Activated T-cell treated with anti-CD3 and anti-CD28 coated beads, Interleukin-2, amount 50 U/mL, for 4 hours (primary cell): ENCODE measurements at regions not wholly inside any gene's neighbourhood (a gene's known extent, or its start where the extent isn't known, plus 50 kb on each side); places are given as distances from the start of the nearest gene placed in this dataset.

ENCODE experiments used
- ATAC-seq, 2 donors: fragments of 200-7000 bp; cut with Tn5 transposase; one replicate each; pipeline ENCODE4 v1.10.0; 2021
- DNase-seq: peaks from one replicate; pipeline ENCODE4 v3.0.0-alpha.2; 2020
- H3K27me3 Mint-ChIP-seq: one replicate; pipeline ENCODE4 v1.8.0; 2021; ENCODE audit warnings: low read depth, mixed read lengths
- H3K36me3 Mint-ChIP-seq: one replicate; pipeline ENCODE4 v1.8.0; 2022; ENCODE audit warnings: mixed read lengths; ENCODE audit not compliant: insufficient read depth
- H3K4me1 Mint-ChIP-seq: one replicate; pipeline ENCODE4 v1.8.0; 2021; ENCODE audit warnings: low read depth, mixed read lengths
- H3K4me3 Mint-ChIP-seq: one replicate; pipeline ENCODE4 v1.8.0; 2021; ENCODE audit warnings: mild to moderate bottlenecking, moderate library complexity, mixed read lengths
- H3K9me3 Mint-ChIP-seq: one replicate; pipeline ENCODE4 v1.8.0; 2021; ENCODE audit warnings: mixed read lengths

DNA sequence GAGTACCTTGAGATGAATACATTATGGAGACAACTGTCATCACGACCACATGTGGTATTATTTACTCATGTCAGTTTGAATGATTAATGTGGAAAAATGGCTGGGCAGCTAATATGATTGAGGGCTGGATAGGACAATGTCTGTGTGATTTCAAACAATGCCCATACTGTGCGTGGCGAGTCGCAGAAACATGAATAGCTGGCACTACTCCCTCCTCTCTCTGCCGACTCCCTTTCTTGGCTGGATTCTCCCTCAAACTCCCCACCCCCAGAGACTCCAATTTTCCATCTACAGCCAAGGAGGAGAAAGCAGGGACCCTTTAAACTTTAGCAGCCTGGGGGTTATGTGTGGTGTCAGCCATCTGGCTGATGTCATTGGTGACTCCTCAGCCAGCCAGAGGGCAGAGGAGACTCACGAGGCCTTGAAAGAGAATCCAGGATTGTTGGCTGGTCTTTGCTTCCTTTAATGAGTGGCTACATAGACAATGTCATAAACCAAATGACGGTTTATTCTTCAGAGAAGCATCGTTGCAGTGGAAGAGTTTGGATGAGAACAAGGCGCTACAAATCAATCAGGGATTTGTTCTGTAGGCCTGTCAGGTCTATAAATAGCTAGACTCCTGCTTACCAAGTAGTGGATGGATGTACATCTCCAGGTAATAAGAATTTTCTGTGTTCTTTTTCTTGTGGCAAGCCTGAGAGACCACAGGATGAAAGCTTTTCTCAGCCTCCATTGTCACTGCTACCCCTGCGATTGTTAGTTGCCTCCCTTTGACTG is 165.6 kb downstream of the DLEU7 start:
- DNase-seq = no peak
- Mint-ChIP-seq H3K36me3 (no peaks in the 10 kb centered on the region), H3K27me3 (no peaks in the 10 kb centered on the region), H3K9me3 (no peaks in the 10 kb centered on the region), H3K4me1 (peaks cover 10% of the 10 kb centered on the region), H3K4me3 (no peak overlapping the region)
- no peak for ATAC-seq

DNA sequence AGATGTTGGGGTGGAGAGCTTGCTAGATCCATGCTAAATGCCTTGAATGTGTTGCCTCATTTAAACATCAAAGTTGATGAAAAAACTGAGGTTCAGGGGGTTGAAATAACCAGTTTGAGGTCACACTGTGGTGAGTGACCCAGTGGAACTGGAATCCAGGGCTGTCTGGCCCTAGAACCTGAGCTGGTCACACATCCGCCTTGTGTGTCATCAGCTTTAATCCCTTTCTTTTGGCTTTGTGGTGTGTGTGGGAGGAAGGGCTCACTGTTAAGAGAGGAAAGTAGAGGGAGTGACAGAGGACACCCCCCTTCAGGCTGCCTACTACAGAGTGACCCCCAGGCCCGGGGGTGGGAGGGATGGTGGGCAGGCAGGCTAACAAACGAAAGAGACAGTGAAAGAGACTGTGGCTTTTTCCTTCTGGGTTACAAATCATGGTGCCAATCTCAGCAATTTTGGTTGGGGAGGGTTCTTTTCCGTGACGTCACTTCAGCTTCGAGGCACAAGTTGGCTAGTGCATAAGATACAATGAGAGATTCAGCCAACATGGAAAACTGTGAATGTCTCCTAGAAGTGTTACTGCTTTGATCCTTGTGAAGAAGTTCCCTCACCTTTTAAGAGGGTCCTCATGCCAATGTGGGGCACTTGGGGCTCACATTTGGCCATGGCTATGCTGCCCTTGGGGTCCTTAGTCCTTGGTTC is 164.9 kb downstream of the DLEU7 start:
- no peak overlapping the region for H3K4me3 Mint-ChIP-seq

DNA sequence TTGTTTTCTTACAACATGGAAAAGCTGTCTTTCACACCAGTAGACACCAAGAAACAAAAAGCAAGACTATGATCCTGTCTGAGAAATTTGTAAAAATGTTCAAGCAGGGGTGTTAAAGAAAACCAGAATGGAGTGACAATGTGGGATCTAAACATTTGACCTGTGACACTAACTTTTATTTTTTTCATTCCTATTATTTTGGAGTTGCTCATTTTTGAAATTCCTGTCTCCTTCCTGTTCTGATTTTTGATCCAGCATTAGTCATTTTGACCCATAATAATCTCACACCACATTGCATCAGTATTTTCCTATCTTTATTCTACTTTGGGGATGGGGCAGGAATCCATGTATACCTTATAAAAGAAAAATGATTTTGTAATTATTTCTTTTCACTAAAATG is 164.2 kb downstream of the DLEU7 start:
- no peaks in the 10 kb centered on the region for H3K36me3 Mint-ChIP-seq
- DNase-seq (no peak), ATAC-seq (no peak)
- peaks cover 13% of the 10 kb centered on the region for H3K4me1 Mint-ChIP-seq
- no peaks in the 10 kb centered on the region for H3K9me3 Mint-ChIP-seq
- no peak overlapping the region for H3K4me3 Mint-ChIP-seq
- H3K27me3 Mint-ChIP-seq = no peaks in the 10 kb centered on the region

More for the DNA sequence above, 164.9 kb downstream of the DLEU7 start:
- Mint-ChIP-seq H3K4me1 (peaks cover 10% of the 10 kb centered on the region), H3K9me3 (no peaks in the 10 kb centered on the region), H3K27me3 (no peaks in the 10 kb centered on the region), H3K36me3 (no peaks in the 10 kb centered on the region)
- ATAC-seq (no peak), DNase-seq (no peak)

DNA sequence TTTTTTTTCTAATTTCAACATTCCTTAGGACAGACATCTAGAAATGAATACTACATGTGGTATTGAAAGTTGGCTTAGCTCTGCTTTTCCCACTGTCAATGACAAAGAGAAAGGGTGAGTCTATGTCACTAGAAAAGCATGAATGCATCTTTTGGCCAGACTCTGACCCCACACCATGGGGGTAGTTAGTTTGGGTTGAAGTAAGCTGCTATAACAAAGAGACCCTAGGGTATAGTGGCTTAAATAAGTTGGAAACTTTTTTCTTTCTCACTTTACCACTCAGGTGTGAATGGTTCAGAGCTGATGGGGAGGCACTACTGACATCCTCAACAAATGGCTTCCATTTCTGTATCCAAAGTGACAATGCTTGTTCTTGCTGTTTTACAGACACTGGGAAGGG is 161.5 kb downstream of the DLEU7 start:
- H3K27me3 Mint-ChIP-seq = no peaks in the 10 kb centered on the region
- H3K9me3 Mint-ChIP-seq = no peaks in the 10 kb centered on the region
- no peaks in the 10 kb centered on the region for H3K36me3 Mint-ChIP-seq
- peaks cover 13% of the 10 kb centered on the region for H3K4me1 Mint-ChIP-seq
- ATAC-seq = no peak
- no peak overlapping the region for H3K4me3 Mint-ChIP-seq
- DNase-seq = no peak

DNA sequence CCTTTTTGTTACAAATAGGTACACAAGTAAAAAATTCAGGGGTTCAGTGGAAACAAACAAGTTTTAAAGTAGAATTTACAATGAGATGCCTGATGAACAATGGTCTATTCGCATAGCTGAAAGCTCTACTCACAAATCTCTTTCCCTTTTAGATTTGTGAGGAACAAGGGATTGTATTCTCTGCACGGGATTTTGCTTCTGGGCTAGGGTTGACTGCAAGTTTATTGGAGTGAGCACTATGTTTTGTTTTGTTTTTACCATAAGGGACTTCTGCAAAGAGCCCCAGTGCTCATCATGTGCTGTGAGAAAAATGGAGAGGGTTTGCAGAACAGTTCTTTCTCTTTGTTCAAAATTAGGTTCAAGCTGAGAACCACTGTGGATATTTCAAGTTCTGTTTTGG is 160.5 kb downstream of the DLEU7 start:
- Mint-ChIP-seq H3K27me3 (no peaks in the 10 kb centered on the region), H3K36me3 (no peaks in the 10 kb centered on the region), H3K4me1 (peaks cover 13% of the 10 kb centered on the region), H3K4me3 (no peak overlapping the region), H3K9me3 (no peaks in the 10 kb centered on the region)
- ATAC-seq (no peak), DNase-seq (no peak)

DNA sequence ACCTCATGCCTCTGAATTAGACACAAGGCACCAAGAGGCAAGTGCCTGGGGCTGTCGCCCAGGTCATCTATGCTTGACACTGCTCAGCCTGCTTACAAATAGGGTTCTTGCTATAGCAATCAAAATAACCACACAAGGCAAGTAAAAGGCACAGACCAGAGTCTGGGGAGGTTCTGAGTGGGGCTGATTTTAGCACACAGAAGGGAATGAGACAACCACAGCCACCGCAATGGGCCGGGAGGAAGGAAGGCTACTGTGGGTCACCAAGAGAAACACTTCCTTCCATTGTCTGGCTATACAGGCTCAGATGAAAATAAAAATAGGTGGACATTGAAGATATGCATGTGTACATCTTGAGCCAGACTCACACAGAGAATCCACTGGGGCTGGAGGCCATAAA is 159.1 kb downstream of the DLEU7 start:
- no peak overlapping the region for H3K4me3 Mint-ChIP-seq

DNA sequence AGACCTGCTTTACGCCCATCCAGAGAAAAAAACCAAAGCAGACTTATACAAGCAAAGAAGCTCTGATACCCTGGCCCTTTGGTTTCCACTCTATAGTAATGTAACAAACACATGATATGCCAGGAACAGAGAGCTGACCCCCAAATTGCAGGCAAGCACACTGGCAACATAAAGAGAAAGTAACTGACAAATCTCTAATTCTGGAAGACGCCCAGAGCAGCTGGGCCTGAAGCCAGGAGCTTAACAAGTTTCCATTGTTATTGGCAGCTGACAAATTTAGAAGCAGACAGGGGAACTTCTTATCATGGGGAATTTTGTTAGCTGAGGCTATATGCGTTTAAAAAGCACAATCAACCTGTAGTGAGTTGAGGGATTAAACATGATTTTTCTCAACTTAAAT is 158.0 kb downstream of the DLEU7 start:
- Mint-ChIP-seq H3K4me3 (no peak overlapping the region), H3K36me3 (no peaks in the 10 kb centered on the region)
- DNase-seq = no peak

More for the DNA sequence above, 159.1 kb downstream of the DLEU7 start:
- DNase-seq (no peak), ATAC-seq (no peak)
- H3K9me3 Mint-ChIP-seq = no peaks in the 10 kb centered on the region
- no peaks in the 10 kb centered on the region for H3K36me3 Mint-ChIP-seq
- H3K4me1 Mint-ChIP-seq = peaks cover 13% of the 10 kb centered on the region
- no peaks in the 10 kb centered on the region for H3K27me3 Mint-ChIP-seq

DNA sequence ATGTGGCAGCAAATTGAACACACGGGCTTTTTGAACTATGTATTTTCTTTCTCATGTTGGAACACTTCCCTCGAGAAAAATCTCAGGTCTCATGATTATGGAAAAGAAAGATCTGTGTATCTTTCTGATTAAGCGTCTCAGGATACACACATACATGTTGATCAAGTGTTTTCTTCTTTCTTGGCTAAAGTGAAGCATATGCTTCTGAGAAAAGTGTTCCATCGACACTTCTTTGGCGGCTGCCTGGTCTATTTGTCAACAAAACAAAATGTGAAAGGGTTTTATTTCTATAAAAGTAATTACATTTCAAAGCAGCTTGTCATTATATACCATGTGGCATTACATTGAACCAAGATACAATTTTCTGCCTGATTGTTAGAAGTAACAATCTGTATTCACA is 157.5 kb downstream of the DLEU7 start:
- H3K4me3 Mint-ChIP-seq = no peak overlapping the region
- H3K9me3 Mint-ChIP-seq = no peaks in the 10 kb centered on the region
- DNase-seq (no peak), ATAC-seq (no peak)
- no peaks in the 10 kb centered on the region for H3K27me3 Mint-ChIP-seq
- peaks cover 13% of the 10 kb centered on the region for H3K4me1 Mint-ChIP-seq
- H3K36me3 Mint-ChIP-seq = no peaks in the 10 kb centered on the region

More for the DNA sequence above, 158.0 kb downstream of the DLEU7 start:
- Mint-ChIP-seq H3K9me3 (no peaks in the 10 kb centered on the region), H3K27me3 (no peaks in the 10 kb centered on the region), H3K4me1 (peaks cover 13% of the 10 kb centered on the region)
- no peak for ATAC-seq

DNA sequence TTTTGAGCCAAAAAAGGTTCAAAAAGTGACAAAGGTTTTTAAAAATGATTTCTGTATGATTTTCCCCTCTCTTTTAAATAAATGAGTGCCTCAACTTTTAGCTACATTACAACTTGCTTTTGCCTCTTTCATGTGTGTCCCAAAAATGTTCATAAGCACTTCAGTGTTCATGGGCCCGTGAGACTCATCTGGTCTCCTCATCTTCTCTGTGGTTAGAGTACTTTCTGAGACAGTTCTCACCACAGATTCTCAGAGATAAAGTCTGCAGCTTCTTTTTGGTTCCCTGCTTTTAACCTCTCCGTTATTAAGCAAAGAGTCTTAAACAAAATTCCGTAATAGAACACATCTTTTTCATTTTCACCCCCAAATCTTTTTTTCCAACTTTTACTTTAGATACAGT is 156.9 kb downstream of the DLEU7 start:
- Mint-ChIP-seq H3K36me3 (no peaks in the 10 kb centered on the region), H3K4me1 (peaks cover 13% of the 10 kb centered on the region), H3K9me3 (no peaks in the 10 kb centered on the region), H3K27me3 (no peaks in the 10 kb centered on the region), H3K4me3 (no peak overlapping the region)
- no peak for ATAC-seq
- DNase-seq = no peak

DNA sequence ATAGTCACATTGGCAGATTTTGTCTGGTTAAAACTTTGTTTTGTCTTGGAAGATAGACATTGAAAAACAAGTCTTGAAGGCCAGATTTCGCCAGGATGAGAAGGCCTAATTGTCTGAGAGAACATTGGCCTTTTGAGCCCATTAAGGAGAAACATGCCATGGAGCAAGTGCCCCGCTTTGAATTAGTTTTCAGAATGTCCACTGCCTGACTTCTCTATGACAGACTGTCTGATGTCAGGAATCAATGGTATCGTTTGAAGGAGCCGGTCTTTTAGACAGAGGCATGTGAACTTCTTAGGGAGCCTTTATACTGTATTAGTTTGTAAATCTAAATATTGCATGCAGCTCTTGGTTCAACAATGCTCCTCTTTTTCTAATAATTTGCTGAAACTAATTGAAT is 155.9 kb downstream of the DLEU7 start:
- H3K4me1 Mint-ChIP-seq = peaks cover 13% of the 10 kb centered on the region
- ATAC-seq (no peak), DNase-seq (no peak)
- H3K4me3 Mint-ChIP-seq = no peak overlapping the region
- no peaks in the 10 kb centered on the region for H3K9me3 Mint-ChIP-seq
- no peaks in the 10 kb centered on the region for H3K27me3 Mint-ChIP-seq
- H3K36me3 Mint-ChIP-seq = no peaks in the 10 kb centered on the region

DNA sequence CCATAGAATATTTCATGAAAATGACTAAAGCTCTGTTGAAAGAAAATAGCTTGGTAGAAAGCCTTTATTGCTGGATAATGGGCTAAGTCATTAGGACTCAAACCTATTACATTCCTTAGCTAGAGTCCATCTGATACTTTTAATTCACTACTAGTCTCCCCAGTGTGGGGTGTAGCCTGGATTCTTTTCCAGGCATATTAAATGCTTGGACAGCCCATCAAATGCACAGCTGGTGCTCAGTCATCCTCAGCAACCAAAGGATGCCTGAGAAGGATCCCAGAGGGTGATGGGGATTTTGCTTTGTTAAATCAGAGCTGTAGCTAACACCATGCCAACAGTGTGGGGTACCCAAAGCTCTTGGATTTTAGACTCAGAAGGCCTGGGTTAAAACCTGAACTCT is 153.5 kb downstream of the DLEU7 start:
- Mint-ChIP-seq H3K9me3 (no peaks in the 10 kb centered on the region), H3K36me3 (no peaks in the 10 kb centered on the region), H3K4me1 (peaks cover 8% of the 10 kb centered on the region), H3K4me3 (no peak overlapping the region), H3K27me3 (no peaks in the 10 kb centered on the region)
- no peak for ATAC-seq
- DNase-seq = no peak

DNA sequence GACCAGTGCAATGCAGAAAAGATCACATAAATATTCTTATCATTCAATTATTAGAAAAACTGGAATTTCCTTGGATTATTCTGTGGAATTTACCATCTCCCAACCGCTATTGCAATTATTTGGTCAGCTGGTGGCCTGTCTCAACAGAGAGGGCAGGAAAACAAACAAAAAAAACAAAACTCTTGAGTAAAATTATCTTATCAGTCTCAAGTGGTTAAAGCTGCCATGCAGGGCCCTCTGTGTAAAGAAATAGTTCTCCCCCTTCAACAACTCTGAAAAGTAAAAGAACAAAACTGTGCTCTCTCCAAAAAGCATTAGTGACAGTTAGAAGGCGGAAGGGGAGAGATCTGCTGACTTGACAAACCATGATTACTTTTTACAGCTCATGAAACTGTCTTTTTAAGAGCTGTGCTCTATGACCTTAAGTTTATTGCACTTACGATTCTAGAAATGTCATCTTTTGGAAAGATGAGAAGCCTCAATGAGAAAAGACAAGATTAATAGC is 152.3 kb downstream of the DLEU7 start:
- Mint-ChIP-seq H3K27me3 (no peaks in the 10 kb centered on the region), H3K4me3 (no peak overlapping the region)

DNA sequence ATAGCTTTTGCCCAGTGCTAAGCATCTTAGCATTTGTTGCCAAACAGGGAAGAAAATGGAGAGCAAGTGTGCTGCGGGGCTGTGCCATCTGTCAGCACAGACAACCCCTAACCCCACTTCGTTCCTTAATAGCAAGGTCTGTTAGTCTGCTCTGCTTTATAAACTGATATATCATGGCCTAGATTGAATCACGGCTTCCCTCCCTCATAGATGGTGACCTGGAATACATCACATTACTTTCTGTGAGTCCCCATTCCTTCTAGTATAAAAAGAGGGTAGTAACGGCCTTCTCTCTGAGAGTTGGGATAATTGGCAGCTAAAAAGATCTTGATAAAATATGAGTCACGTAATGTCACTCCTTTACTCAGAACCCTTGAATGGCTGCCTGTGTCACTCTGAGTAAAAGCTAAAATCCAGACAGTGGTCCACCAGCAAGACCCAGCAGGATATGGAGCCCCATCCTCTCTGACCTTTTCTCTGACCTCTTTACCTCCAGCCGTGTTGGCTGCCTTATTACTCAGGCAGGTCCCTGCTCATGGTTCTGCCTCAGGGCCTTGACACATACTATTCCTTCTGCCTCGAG is 151.7 kb downstream of the DLEU7 start:
- Mint-ChIP-seq H3K36me3 (no peaks in the 10 kb centered on the region), H3K4me1 (peaks cover 4% of the 10 kb centered on the region), H3K27me3 (no peaks in the 10 kb centered on the region), H3K9me3 (no peaks in the 10 kb centered on the region), H3K4me3 (no peak overlapping the region)
- ATAC-seq = no peak
- no peak for DNase-seq

More for the DNA sequence above, 152.3 kb downstream of the DLEU7 start:
- Mint-ChIP-seq H3K9me3 (no peaks in the 10 kb centered on the region), H3K36me3 (no peaks in the 10 kb centered on the region), H3K4me1 (peaks cover 8% of the 10 kb centered on the region)
- DNase-seq (no peak), ATAC-seq (no peak)

DNA sequence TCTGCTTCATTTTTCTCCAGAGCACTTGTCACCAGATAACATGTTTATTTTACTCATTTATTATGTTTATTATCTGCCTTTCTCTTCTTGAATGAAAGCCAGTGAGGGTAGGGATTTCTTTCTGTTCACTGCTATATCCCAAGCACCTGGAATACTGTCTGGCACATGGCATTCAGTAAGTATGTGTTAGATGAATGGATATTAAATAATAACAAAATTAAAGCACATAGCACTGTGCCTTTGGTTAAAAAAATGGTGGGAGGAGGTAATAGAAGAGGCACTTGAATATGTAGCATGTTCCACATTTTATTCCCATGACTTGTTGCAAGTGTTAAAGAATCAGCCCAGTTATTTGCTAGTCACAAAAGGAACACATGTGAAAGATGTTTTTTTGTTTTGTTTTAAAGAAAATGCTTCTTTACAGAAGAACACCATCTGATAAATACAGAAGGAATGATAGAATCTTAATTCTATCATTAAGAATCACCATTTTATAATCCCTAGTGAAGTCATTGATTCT is 151.0 kb downstream of the DLEU7 start:
- Mint-ChIP-seq H3K27me3 (no peaks in the 10 kb centered on the region), H3K9me3 (no peaks in the 10 kb centered on the region), H3K4me3 (no peak overlapping the region), H3K36me3 (no peaks in the 10 kb centered on the region), H3K4me1 (no peaks in the 10 kb centered on the region)
- ATAC-seq (no peak), DNase-seq (no peak)
